Inflammatory macrophage treated with lipopolysaccharide for 1 hour (primary cell): ENCODE measurements at regions not wholly inside any gene's neighbourhood (a gene's known extent, or its start where the extent isn't known, plus 50 kb on each side); places are given as distances from the start of the nearest gene placed in this dataset.
A peak's percentile ranks its signal among the peaks of the same experiment; 100 is the strongest.
"Not testable (repeated sequence)": the region's sequence is repeated elsewhere in the genome, so short reads cannot be mapped to it uniquely, and the experiment has no call there.

Source experiments
- DNase-seq, 2 donors: peaks; one replicate each; pipeline ENCODE4 v3.0.0-alpha.2; 2020 to 2022

- peak; percentile 4 to 15 for DNase-seq
These were observed 58.9 kb downstream of the DHRS2 start for GRCh38 chr14:23694949-23695663.

GRCh38 chr14:23695664-23695999, 59.5 kb downstream of the DHRS2 start:
- no peak for DNase-seq

GRCh38 chr14:23696701-23697239, 60.6 kb downstream of the DHRS2 start:
- no peak for DNase-seq

- DNase-seq, result peak in 1 of 2 donors; percentile 4
These were observed 61.5 kb downstream of the DHRS2 start for GRCh38 chr14:23697680-23698079.

GRCh38 chr14:23702656-23703426, 66.7 kb downstream of the DHRS2 start:
- DNase-seq, result no peak

- DNase-seq, result no peak
These were observed 68.7 kb downstream of the DHRS2 start for GRCh38 chr14:23704890-23705289.

GRCh38 chr14:23707415-23707814, 71.3 kb downstream of the DHRS2 start:
- no peak for DNase-seq

GRCh38 chr14:23708343-23708742, 72.2 kb downstream of the DHRS2 start:
- no peak for DNase-seq

GRCh38 chr14:23709923-23710322, 73.8 kb downstream of the DHRS2 start:
- no peak for DNase-seq

GRCh38 chr14:23712287-23712686, 76.1 kb downstream of the DHRS2 start:
- DNase-seq, result no peak

GRCh38 chr14:23719225-23719985, 83.2 kb downstream of the DHRS2 start:
- no peak for DNase-seq

- no peak for DNase-seq
These were observed 86.5 kb downstream of the DHRS2 start for GRCh38 chr14:23722675-23723074.

GRCh38 chr14:23723911-23724310, 87.7 kb downstream of the DHRS2 start:
- no peak for DNase-seq

- no peak for DNase-seq
These were observed 89.4 kb downstream of the DHRS2 start for GRCh38 chr14:23725528-23725927.

- DNase-seq, result no peak
These were observed 90.0 kb downstream of the DHRS2 start for GRCh38 chr14:23725980-23726710.

GRCh38 chr14:23727566-23728335, 91.6 kb downstream of the DHRS2 start:
- DNase-seq, result peak; percentile 31 to 74

GRCh38 chr14:23728791-23729190, 92.6 kb downstream of the DHRS2 start:
- no peak for DNase-seq

GRCh38 chr14:23729720-23730387, 93.7 kb downstream of the DHRS2 start:
- DNase-seq, result no peak

- no peak for DNase-seq
These were observed 99.2 kb downstream of the DHRS2 start for GRCh38 chr14:23735394-23735793.

- not testable (repeated sequence) for DNase-seq
These were observed 108.2 kb downstream of the DHRS2 start for GRCh38 chr14:23744368-23744767.

- DNase-seq, result no peak
These were observed 114.2 kb downstream of the DHRS2 start for GRCh38 chr14:23750357-23750756.
